DND-41 (cell line): ENCODE measurements at regions not wholly inside any gene's neighbourhood (a gene's known extent, or its start where the extent isn't known, plus 50 kb on each side); places are given as distances from the start of the nearest gene placed in this dataset.

Experiments used
- ATAC-seq: fragments of 200-7000 bp; cut with Tn5 transposase; 3 replicates; pipeline ENCODE4 v1.9.1; 2021; ENCODE audit warnings: low read depth; ENCODE audit not compliant: insufficient read depth
- DNase-seq: peaks from one replicate; pipeline ENCODE4 v3.0.0-alpha.2; 2020
- H2AFZ ChIP-seq: 2 replicates; pipeline ENCODE4 v1.6.0; 2012; ENCODE audit warnings: low read depth, low read length
- H3K27ac ChIP-seq: 2 replicates; pipeline ENCODE4 v1.5.1; 2012; ENCODE audit warnings: low read length, inconsistent platforms
- H3K27me3 ChIP-seq: fragments of 200-600 bp; sonication (generic); 2 replicates; pipeline ENCODE4 v1.6.0; 2012; ENCODE audit warnings: low read length, mild to moderate bottlenecking, inconsistent platforms; ENCODE audit not compliant: insufficient read depth, poor library complexity
- H3K36me3 ChIP-seq: 2 replicates; pipeline ENCODE4 v1.5.1; 2012; ENCODE audit warnings: low read length, inconsistent platforms; ENCODE audit not compliant: insufficient read depth
- H3K4me1 ChIP-seq: 2 replicates; pipeline ENCODE4 v1.5.1; 2012; ENCODE audit warnings: mild to moderate bottlenecking, low read length; ENCODE audit not compliant: insufficient read depth
- H3K4me2 ChIP-seq: 2 replicates; pipeline ENCODE4 v1.6.0; 2012; ENCODE audit warnings: mild to moderate bottlenecking, moderate library complexity, low read length, inconsistent platforms; ENCODE audit not compliant: insufficient read depth
- H3K4me3 ChIP-seq, 2 experiments: fragments of 200-600 bp in 1 of 2; shearing (Covaris generic) in 1 of 2; 2 replicates each; pipeline ENCODE4 v1.5.1; 2012 to 2016; ENCODE audit warnings: inconsistent platforms in 2 of 2, low read length in 2 of 2, mild to moderate bottlenecking in 2 of 2, low read depth in 1 of 2, moderate library complexity in 1 of 2
- H3K79me2 ChIP-seq: 2 replicates; pipeline ENCODE4 v1.6.0; 2012; ENCODE audit warnings: low read length, inconsistent platforms; ENCODE audit not compliant: insufficient read depth
- H3K9ac ChIP-seq: 2 replicates; pipeline ENCODE4 v1.6.0; 2012; ENCODE audit warnings: low read depth, mild to moderate bottlenecking, inconsistent platforms, low read length, moderate library complexity
- H3K9me3 ChIP-seq: 2 replicates; pipeline ENCODE4 v1.5.1; 2012; ENCODE audit warnings: low read length, moderate library complexity, mild to moderate bottlenecking, inconsistent platforms; ENCODE audit not compliant: insufficient read depth, severe bottlenecking
- H4K20me1 ChIP-seq: 2 replicates; pipeline ENCODE4 v1.6.0; 2012; ENCODE audit warnings: low read length; ENCODE audit not compliant: insufficient read depth
- CTCF ChIP-seq: IDR thresholded peaks from 2 replicates; pipeline ENCODE4 v1.5.1; 2012; ENCODE audit warnings: borderline replicate concordance, low read length, moderate library complexity, mild to moderate bottlenecking; ENCODE audit not compliant: poor library complexity, severe bottlenecking; ENCODE audit errors: extremely low read depth
- EZH2 ChIP-seq: IDR thresholded peaks from 3 replicates; pipeline ENCODE4 v1.6.1; 2012; ENCODE audit warnings: borderline replicate concordance, low read depth, mild to moderate bottlenecking, moderate library complexity, low read length, inconsistent platforms; ENCODE audit not compliant: severe bottlenecking

- TF ChIP-seq CTCF, result no peak
- TF ChIP-seq EZH2, result no peak
- H3K4me2 ChIP-seq, result no peak overlapping the region
- no peak overlapping the region for H3K27ac ChIP-seq
- H3K4me1 ChIP-seq, result no peaks in the 10 kb centered on the region
- H3K4me3 ChIP-seq, result no peak overlapping the region
- no peak for ATAC-seq
- H3K79me2 ChIP-seq, result no peaks in the 10 kb centered on the region
- DNase-seq, result no peak
- H4K20me1 ChIP-seq, result no peaks in the 10 kb centered on the region
- no peaks in the 10 kb centered on the region for H3K9me3 ChIP-seq
- H3K27me3 ChIP-seq, result peaks cover 4% of the 10 kb centered on the region
- no peak overlapping the region for H3K9ac ChIP-seq
- no peak overlapping the region for H2AFZ ChIP-seq
- no peaks in the 10 kb centered on the region for H3K36me3 ChIP-seq
Observed at GRCh38 chr10:10351451-10351850, 666.2 kb upstream of the CELF2 start.

- no peaks in the 10 kb centered on the region for H3K36me3 ChIP-seq
- H3K79me2 ChIP-seq, result no peaks in the 10 kb centered on the region
- TF ChIP-seq CTCF (no peak), EZH2 (no peak)
- no peak overlapping the region for H3K9ac ChIP-seq
- H3K9me3 ChIP-seq, result no peaks in the 10 kb centered on the region
- no peak overlapping the region for H3K4me2 ChIP-seq
- no peaks in the 10 kb centered on the region for H3K4me1 ChIP-seq
- DNase-seq (no peak), ATAC-seq (no peak)
- H4K20me1 ChIP-seq, result no peaks in the 10 kb centered on the region
- H3K27ac ChIP-seq, result no peak overlapping the region
- peaks cover 4% of the 10 kb centered on the region for H3K27me3 ChIP-seq
- H2AFZ ChIP-seq, result no peak overlapping the region
- no peak overlapping the region for H3K4me3 ChIP-seq
Observed at GRCh38 chr10:10353326-10353868, 664.3 kb upstream of the CELF2 start.

- H3K27ac ChIP-seq, result no peak overlapping the region
- ATAC-seq (no peak), DNase-seq (no peak)
Observed at GRCh38 chr10:10359263-10359662, 658.4 kb upstream of the CELF2 start.

More at GRCh38 chr10:10359263-10359662, 658.4 kb upstream of the CELF2 start:
- H3K4me1 ChIP-seq, result no peaks in the 10 kb centered on the region
- H3K4me3 ChIP-seq, result no peak overlapping the region
- H2AFZ ChIP-seq, result no peak overlapping the region
- no peaks in the 10 kb centered on the region for H3K27me3 ChIP-seq
- H4K20me1 ChIP-seq, result no peaks in the 10 kb centered on the region
- H3K36me3 ChIP-seq, result no peaks in the 10 kb centered on the region
- TF ChIP-seq EZH2, result no peak
- TF ChIP-seq CTCF, result no peak
- H3K9me3 ChIP-seq, result no peaks in the 10 kb centered on the region
- no peak overlapping the region for H3K4me2 ChIP-seq
- H3K9ac ChIP-seq, result no peak overlapping the region
- H3K79me2 ChIP-seq, result no peaks in the 10 kb centered on the region
